ENCODE measurements at regions not wholly inside any gene's neighbourhood (a gene's known extent, or its start where the extent isn't known, plus 50 kb on each side); places are given as distances from the start of the nearest gene placed in this dataset.

- Histone ChIP-seq H3K27me3 (no peaks in the 10 kb centered on the region), H3K4me3 (no peak overlapping the region), H3K36me3 (no peaks in the 10 kb centered on the region), H3K27ac (no peak overlapping the region), H3K9me3 (no peaks in the 10 kb centered on the region), H3K4me1 (peaks cover 0 to 13% (median 0%) of the 10 kb centered on the region in 4 donors)
- TF ChIP-seq CTCF (IDR thresholded peaks at IDR 0.05) = no peak
- DNase-seq = no peak
- intact Hi-C loops (cut with DNase I; ENCODE audit: low total_unique reads) = no loop called here
Observed at GRCh38 chr15:39270934-39271333, 309.9 kb upstream of the THBS1 start.

GRCh38 chr15:39272901-39273300 lies 308.0 kb upstream of the THBS1 start:
- intact Hi-C loops (cut with DNase I; ENCODE audit: low total_unique reads) = no loop called here
- no peak for TF ChIP-seq CTCF (IDR thresholded peaks at IDR 0.05)
- H3K36me3 ChIP-seq = no peaks in the 10 kb centered on the region
- H3K4me3 ChIP-seq = no peak overlapping the region
- peaks cover 0 to 25% (median 4%) of the 10 kb centered on the region in 4 donors for H3K4me1 ChIP-seq
- no peak overlapping the region for H3K27ac ChIP-seq
- no peaks in the 10 kb centered on the region for H3K9me3 ChIP-seq
- no peak for DNase-seq
- no peaks in the 10 kb centered on the region for H3K27me3 ChIP-seq

- Histone ChIP-seq H3K27ac (no peak overlapping the region), H3K4me1 (peaks cover 0 to 25% (median 4%) of the 10 kb centered on the region in 4 donors), H3K4me3 (no peak overlapping the region), H3K36me3 (no peaks in the 10 kb centered on the region), H3K27me3 (no peaks in the 10 kb centered on the region), H3K9me3 (no peaks in the 10 kb centered on the region)
- intact Hi-C loops (cut with DNase I; ENCODE audit: low total_unique reads) = no loop called here
- TF ChIP-seq CTCF (IDR thresholded peaks at IDR 0.05) = no peak
- no peak for DNase-seq
Observed at GRCh38 chr15:39273717-39274411, 307.0 kb upstream of the THBS1 start.

- peaks cover 0 to 25% (median 4%) of the 10 kb centered on the region in 4 donors for H3K4me1 ChIP-seq
Observed at GRCh38 chr15:39275066-39275465, 305.8 kb upstream of the THBS1 start.

GRCh38 chr15:39279311-39279710 lies 301.6 kb upstream of the THBS1 start:
- Histone ChIP-seq H3K4me1 (peaks cover 0 to 15% (median 4%) of the 10 kb centered on the region in 4 donors), H3K27ac (no peak overlapping the region), H3K36me3 (no peaks in the 10 kb centered on the region), H3K27me3 (no peaks in the 10 kb centered on the region), H3K9me3 (no peaks in the 10 kb centered on the region), H3K4me3 (no peak overlapping the region)
- no peak for DNase-seq
- no peak for TF ChIP-seq CTCF (IDR thresholded peaks at IDR 0.05)
- intact Hi-C loops (cut with DNase I; ENCODE audit: low total_unique reads) = no loop called here

More at GRCh38 chr15:39275066-39275465, 305.8 kb upstream of the THBS1 start:
- no peaks in the 10 kb centered on the region for H3K36me3 ChIP-seq
- H3K27me3 ChIP-seq = no peaks in the 10 kb centered on the region
- no peak for TF ChIP-seq CTCF (IDR thresholded peaks at IDR 0.05)
- intact Hi-C loops (cut with DNase I; ENCODE audit: low total_unique reads) = no loop called here
- H3K4me3 ChIP-seq = no peak overlapping the region
- no peaks in the 10 kb centered on the region for H3K9me3 ChIP-seq
- no peak for DNase-seq
- H3K27ac ChIP-seq = no peak overlapping the region
